Neural progenitor cell (in vitro differentiated cells): ENCODE measurements at regions not wholly inside any gene's neighbourhood (a gene's known extent, or its start where the extent isn't known, plus 50 kb on each side); places are given as distances from the start of the nearest gene placed in this dataset.

Experiments used
- DNase-seq: peaks from one replicate; pipeline ENCODE4 v3.0.0-alpha.2; 2016; ENCODE audit warnings: low spot score
- H2AFZ ChIP-seq: fragments of 200-600 bp; sonication (generic); replicated peaks from 2 replicates; pipeline ENCODE4 v1.6.1; 2016; ENCODE audit warnings: antibody characterized with exemption
- H3F3A ChIP-seq: fragments of 200-600 bp; sonication (generic); 2 replicates; pipeline ENCODE4 v1.6.1; 2016; ENCODE audit warnings: antibody characterized with exemption, low read depth
- H3K27ac ChIP-seq: fragments of 200-600 bp; sonication (generic); 2 replicates; pipeline ENCODE4 v1.5.1; 2016; ENCODE audit warnings: mild to moderate bottlenecking
- H3K27me3 ChIP-seq: fragments of 200-600 bp; sonication (generic); 2 replicates; pipeline ENCODE4 v1.6.1; 2016; ENCODE audit warnings: mild to moderate bottlenecking, moderate library complexity
- H3K36me3 ChIP-seq: fragments of 200-600 bp; sonication (generic); 2 replicates; pipeline ENCODE4 v1.5.1; 2016
- H3K4me1 ChIP-seq: fragments of 200-600 bp; sonication (generic); 2 replicates; pipeline ENCODE4 v1.6.1; 2016; ENCODE audit warnings: mixed run types
- H3K4me2 ChIP-seq: fragments of 200-600 bp; sonication (generic); 2 replicates; pipeline ENCODE4 v1.6.1; 2016
- H3K4me3 ChIP-seq: fragments of 200-600 bp; sonication (generic); 2 replicates; pipeline ENCODE4 v1.5.1; 2016
- H3K79me2 ChIP-seq: fragments of 200-600 bp; sonication (generic); 2 replicates; pipeline ENCODE4 v1.6.1; 2016; ENCODE audit warnings: low read depth
- H3K9ac ChIP-seq: fragments of 200-600 bp; sonication (generic); 2 replicates; pipeline ENCODE4 v1.6.1; 2016
- H3K9me3 ChIP-seq: fragments of 200-600 bp; sonication (generic); 2 replicates; pipeline ENCODE4 v1.5.1; 2016; ENCODE audit warnings: low read depth
- H4K20me1 ChIP-seq: fragments of 200-600 bp; sonication (generic); 2 replicates; pipeline ENCODE4 v1.6.1; 2016; ENCODE audit warnings: low read depth
- H3K27ac Mint-ChIP-seq: 3 replicates; pipeline ENCODE4 v1.8.0; 2021; ENCODE audit warnings: mixed read lengths
- H3K27me3 Mint-ChIP-seq: 2 replicates; pipeline ENCODE4 v1.8.0; 2022; ENCODE audit warnings: low read depth, mild to moderate bottlenecking, inconsistent platforms, moderate library complexity, mixed read lengths; ENCODE audit not compliant: insufficient read depth
- H3K36me3 Mint-ChIP-seq: 3 replicates; pipeline ENCODE4 v1.8.0; 2021; ENCODE audit warnings: mixed read lengths
- H3K4me1 Mint-ChIP-seq: 3 replicates; pipeline ENCODE4 v1.8.0; 2021; ENCODE audit warnings: mixed read lengths
- H3K4me3 Mint-ChIP-seq: 3 replicates; pipeline ENCODE4 v1.8.0; 2021; ENCODE audit warnings: mild to moderate bottlenecking, moderate library complexity, mixed read lengths
- H3K9me3 Mint-ChIP-seq: 3 replicates; pipeline ENCODE4 v1.8.0; 2020; ENCODE audit warnings: mixed read lengths
- EZH2 ChIP-seq: fragments of 200-600 bp; sonication (generic); IDR thresholded peaks from 2 replicates; pipeline ENCODE4 v1.6.1; 2017; ENCODE audit warnings: antibody characterized with exemption, mild to moderate bottlenecking, moderate library complexity
- EZH2phosphoT487 ChIP-seq: fragments of 200-600 bp; sonication (generic); IDR thresholded peaks from 2 replicates; pipeline ENCODE4 v1.6.1; 2017; ENCODE audit warnings: antibody characterized with exemption
- TF ChIP-seq, protein P1 (sequence below): fragments of 200-600 bp; sonication (generic); IDR thresholded peaks from 2 replicates; pipeline ENCODE4 v1.5.1; 2017; ENCODE audit warnings: antibody characterized with exemption, mild to moderate bottlenecking

DNA sequence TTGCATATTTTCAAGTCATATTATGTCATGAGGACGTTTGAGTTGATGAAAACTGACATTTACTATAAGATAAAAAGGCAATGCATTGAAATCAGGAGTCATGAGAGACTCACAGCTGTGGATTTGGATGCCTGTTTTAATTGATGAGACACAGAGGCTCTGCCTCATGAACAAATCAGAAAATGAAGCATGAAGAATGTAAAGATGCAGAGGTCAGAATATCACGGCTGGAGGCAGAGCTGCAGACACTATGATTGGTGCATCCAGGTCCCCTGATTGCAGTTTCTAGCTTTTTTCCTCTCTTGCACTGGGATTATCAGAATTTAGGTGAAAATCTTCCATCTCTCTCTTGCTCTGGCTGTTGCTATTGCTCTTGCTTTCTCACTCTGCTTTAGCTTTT is 74.7 kb downstream of the FAM47B start:
- Histone ChIP-seq H3K79me2 (no peaks in the 10 kb centered on the region), H4K20me1 (no peaks in the 10 kb centered on the region), H3K4me3 (no peak overlapping the region), H3K4me1 (no peaks in the 10 kb centered on the region), H3K27me3 (no peaks in the 10 kb centered on the region), H3K9ac (no peak overlapping the region), H3F3A (no peaks in the 10 kb centered on the region), H3K36me3 (no peaks in the 10 kb centered on the region), H3K27ac (no peak overlapping the region), H3K4me2 (no peak overlapping the region), H3K9me3 (peaks cover 5% of the 10 kb centered on the region), H2AFZ (no peak overlapping the region)
- TF ChIP-seq, protein P1, sequence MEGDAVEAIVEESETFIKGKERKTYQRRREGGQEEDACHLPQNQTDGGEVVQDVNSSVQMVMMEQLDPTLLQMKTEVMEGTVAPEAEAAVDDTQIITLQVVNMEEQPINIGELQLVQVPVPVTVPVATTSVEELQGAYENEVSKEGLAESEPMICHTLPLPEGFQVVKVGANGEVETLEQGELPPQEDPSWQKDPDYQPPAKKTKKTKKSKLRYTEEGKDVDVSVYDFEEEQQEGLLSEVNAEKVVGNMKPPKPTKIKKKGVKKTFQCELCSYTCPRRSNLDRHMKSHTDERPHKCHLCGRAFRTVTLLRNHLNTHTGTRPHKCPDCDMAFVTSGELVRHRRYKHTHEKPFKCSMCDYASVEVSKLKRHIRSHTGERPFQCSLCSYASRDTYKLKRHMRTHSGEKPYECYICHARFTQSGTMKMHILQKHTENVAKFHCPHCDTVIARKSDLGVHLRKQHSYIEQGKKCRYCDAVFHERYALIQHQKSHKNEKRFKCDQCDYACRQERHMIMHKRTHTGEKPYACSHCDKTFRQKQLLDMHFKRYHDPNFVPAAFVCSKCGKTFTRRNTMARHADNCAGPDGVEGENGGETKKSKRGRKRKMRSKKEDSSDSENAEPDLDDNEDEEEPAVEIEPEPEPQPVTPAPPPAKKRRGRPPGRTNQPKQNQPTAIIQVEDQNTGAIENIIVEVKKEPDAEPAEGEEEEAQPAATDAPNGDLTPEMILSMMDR, result no peak
- TF ChIP-seq EZH2phosphoT487 (no peak), EZH2 (no peak)
- Mint-ChIP-seq H3K36me3 (no peaks in the 10 kb centered on the region), H3K9me3 (peaks cover 2% of the 10 kb centered on the region), H3K4me1 (peaks cover 18% of the 10 kb centered on the region), H3K27me3 (no peaks in the 10 kb centered on the region), H3K27ac (no peak overlapping the region), H3K4me3 (no peak overlapping the region)
- DNase-seq, result no peak

GRCh38 chrX:35023683-35024082 is 81.1 kb downstream of the FAM47B start:
- no peaks in the 10 kb centered on the region for H3K27me3 Mint-ChIP-seq
- no peaks in the 10 kb centered on the region for H3K79me2 ChIP-seq

DNA sequence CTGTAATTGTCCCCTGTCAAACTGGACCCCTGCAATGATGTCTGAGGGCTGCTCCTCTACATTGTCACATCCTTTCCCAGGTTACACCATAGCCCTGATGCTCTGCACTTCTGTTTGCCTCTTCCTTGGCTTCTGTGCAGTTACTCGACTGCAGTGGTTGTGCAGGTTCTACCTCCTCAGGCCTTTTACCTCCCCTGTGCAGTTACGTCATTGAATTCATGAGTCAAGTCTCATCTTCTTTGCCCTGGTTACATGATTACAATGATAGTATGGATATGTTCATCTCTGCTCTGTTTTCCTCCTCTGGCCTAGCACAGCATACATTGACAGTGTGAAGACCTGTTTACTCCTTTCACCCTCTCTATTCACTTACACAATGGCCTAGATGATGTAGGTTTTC is 83.2 kb downstream of the FAM47B start:
- Histone ChIP-seq H3K4me3 (no peak overlapping the region), H3K9ac (no peak overlapping the region), H4K20me1 (no peaks in the 10 kb centered on the region), H3K36me3 (no peaks in the 10 kb centered on the region), H3K9me3 (no peaks in the 10 kb centered on the region), H3K27ac (no peak overlapping the region), H3K4me1 (no peaks in the 10 kb centered on the region), H3F3A (no peaks in the 10 kb centered on the region), H3K4me2 (no peak overlapping the region), H3K79me2 (no peaks in the 10 kb centered on the region), H3K27me3 (no peaks in the 10 kb centered on the region), H2AFZ (no peak overlapping the region)
- no peak overlapping the region for H3K27ac Mint-ChIP-seq
- DNase-seq, result no peak
- no peaks in the 10 kb centered on the region for H3K9me3 Mint-ChIP-seq
- H3K27me3 Mint-ChIP-seq, result no peaks in the 10 kb centered on the region
- no peaks in the 10 kb centered on the region for H3K36me3 Mint-ChIP-seq
- H3K4me1 Mint-ChIP-seq, result no peaks in the 10 kb centered on the region
- H3K4me3 Mint-ChIP-seq, result no peak overlapping the region
- no peak for TF ChIP-seq EZH2phosphoT487
- TF ChIP-seq EZH2, result no peak
- TF ChIP-seq, protein P1, result no peak

More at GRCh38 chrX:35023683-35024082, 81.1 kb downstream of the FAM47B start:
- Histone ChIP-seq H3K4me1 (no peaks in the 10 kb centered on the region), H3K4me3 (no peak overlapping the region), H4K20me1 (no peaks in the 10 kb centered on the region), H3K9ac (no peak overlapping the region), H2AFZ (no peak overlapping the region), H3K27ac (no peak overlapping the region), H3K36me3 (no peaks in the 10 kb centered on the region), H3K27me3 (no peaks in the 10 kb centered on the region), H3K4me2 (no peak overlapping the region), H3F3A (no peaks in the 10 kb centered on the region), H3K9me3 (peaks cover 5% of the 10 kb centered on the region)
- Mint-ChIP-seq H3K9me3 (no peaks in the 10 kb centered on the region), H3K4me3 (no peak overlapping the region), H3K36me3 (no peaks in the 10 kb centered on the region), H3K27ac (no peak overlapping the region), H3K4me1 (no peaks in the 10 kb centered on the region)
- TF ChIP-seq, protein P1, result no peak
- TF ChIP-seq EZH2phosphoT487 (no peak), EZH2 (no peak)
- no peak for DNase-seq
